Testis (tissue), 2 donors: ENCODE measurements at regions not wholly inside any gene's neighbourhood (a gene's known extent, or its start where the extent isn't known, plus 50 kb on each side); places are given as distances from the start of the nearest gene placed in this dataset.

Experiments used
- DNase-seq: peaks from one replicate; pipeline ENCODE4 v3.0.0-alpha.2; 2019
- H3K27ac ChIP-seq, 2 donors: fragments of 200-600 bp; sonication (generic); one replicate each; pipeline ENCODE4 v1.5.1; 2019
- H3K27me3 ChIP-seq: fragments of 200-600 bp; sonication (generic); one replicate; pipeline ENCODE4 v1.5.1; 2019
- H3K36me3 ChIP-seq: fragments of 200-600 bp; sonication (generic); one replicate; pipeline ENCODE4 v1.5.1; 2017; ENCODE audit warnings: low read depth; ENCODE audit errors: missing control alignments
- H3K4me1 ChIP-seq: fragments of 200-600 bp; sonication (generic); one replicate; pipeline ENCODE4 v1.5.1; 2019
- H3K4me3 ChIP-seq, 2 donors: fragments of 200-600 bp; sonication (generic); one replicate each; pipeline ENCODE4 v1.5.1; 2017 to 2019
- H3K9me3 ChIP-seq: fragments of 200-600 bp; sonication (generic); one replicate; pipeline ENCODE4 v1.5.1; 2017
- POLR2A ChIP-seq: fragments of 450-650 bp; IDR thresholded peaks from one replicate; pipeline ENCODE4 v1.6.1; 2017; ENCODE audit warnings: antibody characterized with exemption, mild to moderate bottlenecking, moderate library complexity
- WGBS, 2 donors: methylation state at CpG; one replicate each; pipeline ENCODE4 v1.1.5; 2018; 5-methylcytosine and 5-hydroxymethylcytosine counted together
- intact Hi-C: fragments of 100-400 bp; cut with DNase I; formaldehyde crosslinking; loops from one replicate; pipeline ENCODE4 v1.15.1; 2023; ENCODE audit warnings: low total_unique reads
- TF ChIP-seq, protein P1 (sequence below), 3 experiments: fragments of 450-650 bp in 2 of 3; fragments of 200-600 bp in 1 of 3; sonication (generic) in 1 of 3; IDR thresholded peaks; one replicate each; pipeline ENCODE4 v1.5.1; 2016 to 2019; ENCODE audit warnings: antibody characterized with exemption in 3 of 3, mild to moderate bottlenecking in 2 of 3, moderate library complexity in 1 of 3

GRCh38 chr12:28652239-28652638, 462.0 kb downstream of the CCDC91 start:
- Histone ChIP-seq H3K36me3 (no peaks in the 10 kb centered on the region), H3K9me3 (no peaks in the 10 kb centered on the region), H3K4me1 (no peaks in the 10 kb centered on the region), H3K27me3 (no peaks in the 10 kb centered on the region), H3K27ac (no peak overlapping the region), H3K4me3 (no peak overlapping the region)
- no peak for DNase-seq
- WGBS, 2 donors, result 86 to 100% methylated on average over 1 of the region's 1 CpG
- no peak for TF ChIP-seq POLR2A
- TF ChIP-seq, protein P1, sequence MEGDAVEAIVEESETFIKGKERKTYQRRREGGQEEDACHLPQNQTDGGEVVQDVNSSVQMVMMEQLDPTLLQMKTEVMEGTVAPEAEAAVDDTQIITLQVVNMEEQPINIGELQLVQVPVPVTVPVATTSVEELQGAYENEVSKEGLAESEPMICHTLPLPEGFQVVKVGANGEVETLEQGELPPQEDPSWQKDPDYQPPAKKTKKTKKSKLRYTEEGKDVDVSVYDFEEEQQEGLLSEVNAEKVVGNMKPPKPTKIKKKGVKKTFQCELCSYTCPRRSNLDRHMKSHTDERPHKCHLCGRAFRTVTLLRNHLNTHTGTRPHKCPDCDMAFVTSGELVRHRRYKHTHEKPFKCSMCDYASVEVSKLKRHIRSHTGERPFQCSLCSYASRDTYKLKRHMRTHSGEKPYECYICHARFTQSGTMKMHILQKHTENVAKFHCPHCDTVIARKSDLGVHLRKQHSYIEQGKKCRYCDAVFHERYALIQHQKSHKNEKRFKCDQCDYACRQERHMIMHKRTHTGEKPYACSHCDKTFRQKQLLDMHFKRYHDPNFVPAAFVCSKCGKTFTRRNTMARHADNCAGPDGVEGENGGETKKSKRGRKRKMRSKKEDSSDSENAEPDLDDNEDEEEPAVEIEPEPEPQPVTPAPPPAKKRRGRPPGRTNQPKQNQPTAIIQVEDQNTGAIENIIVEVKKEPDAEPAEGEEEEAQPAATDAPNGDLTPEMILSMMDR (IDR thresholded peaks at IDR 0.05), result no peak
- intact Hi-C loops, result no loop called here

GRCh38 chr12:28681980-28682379, 467.1 kb upstream of the FAR2 start:
- H3K27ac ChIP-seq, result no peak overlapping the region
- 89 to 93% methylated on average over 3 of the region's 3 CpGs for WGBS, 2 donors
- intact Hi-C loops, result no loop called here
- no peaks in the 10 kb centered on the region for H3K4me1 ChIP-seq
- no peaks in the 10 kb centered on the region for H3K9me3 ChIP-seq
- no peak overlapping the region for H3K4me3 ChIP-seq
- no peaks in the 10 kb centered on the region for H3K27me3 ChIP-seq
- TF ChIP-seq, protein P1 (IDR thresholded peaks at IDR 0.05), result no peak
- no peak for TF ChIP-seq POLR2A
- no peaks in the 10 kb centered on the region for H3K36me3 ChIP-seq
- no peak for DNase-seq

DNA sequence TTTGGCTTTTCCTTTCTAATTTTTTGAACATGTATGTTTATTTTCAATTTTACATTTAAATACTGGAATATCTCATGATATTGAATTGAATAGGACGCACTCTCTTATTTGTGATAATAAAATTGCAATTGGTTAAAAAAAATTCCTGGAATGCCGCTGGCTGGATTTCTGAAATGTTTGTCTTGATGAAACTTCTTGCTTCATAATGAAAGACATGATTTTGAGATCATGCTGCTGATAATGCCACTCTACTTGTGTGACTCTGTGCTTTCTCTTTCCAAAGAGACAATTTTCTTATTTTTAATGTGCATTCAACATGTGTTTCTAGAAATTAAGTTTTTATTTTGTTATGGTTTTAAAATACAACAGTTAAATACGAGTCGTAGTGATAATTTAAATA, 465.7 kb upstream of the FAR2 start:
- Histone ChIP-seq H3K4me3 (no peak overlapping the region), H3K4me1 (no peaks in the 10 kb centered on the region), H3K36me3 (no peaks in the 10 kb centered on the region), H3K9me3 (no peaks in the 10 kb centered on the region), H3K27ac (no peak overlapping the region), H3K27me3 (no peaks in the 10 kb centered on the region)
- no peak for DNase-seq
- no peak for TF ChIP-seq POLR2A
- TF ChIP-seq, protein P1 (IDR thresholded peaks at IDR 0.05), result no peak
- intact Hi-C loops, result no loop called here
- 92% methylated on average over 4 of the region's 4 CpGs for WGBS, 2 donors

- intact Hi-C loops, result no loop called here
- no peak for TF ChIP-seq POLR2A
- TF ChIP-seq, protein P1 (IDR thresholded peaks at IDR 0.05), result no peak
Observed at GRCh38 chr12:28689398-28690175, 459.5 kb upstream of the FAR2 start.

More at GRCh38 chr12:28689398-28690175, 459.5 kb upstream of the FAR2 start:
- Histone ChIP-seq H3K27me3 (no peaks in the 10 kb centered on the region), H3K4me1 (no peaks in the 10 kb centered on the region), H3K9me3 (no peaks in the 10 kb centered on the region), H3K36me3 (no peaks in the 10 kb centered on the region), H3K27ac (no peak overlapping the region), H3K4me3 (no peak overlapping the region)
- WGBS, 2 donors, result 94 to 95% methylated on average over 4 of the region's 4 CpGs
- no peak for DNase-seq
